HG03354 (cell line): ENCODE measurements at regions not wholly inside any gene's neighbourhood (a gene's known extent, or its start where the extent isn't known, plus 50 kb on each side); places are given as distances from the start of the nearest gene placed in this dataset.
"Not testable (repeated sequence)": the region's sequence is repeated elsewhere in the genome, so short reads cannot be mapped to it uniquely, and the experiment has no call there.

Experiments used
- ATAC-seq: cut with Tn5 transposase; IDR thresholded peaks from one replicate; pipeline ENCODE4 v1.9.1; 2021; ENCODE audit warnings: mild to moderate bottlenecking; ENCODE audit not compliant: unreplicated experiment, poor library complexity, severe bottlenecking

DNA sequence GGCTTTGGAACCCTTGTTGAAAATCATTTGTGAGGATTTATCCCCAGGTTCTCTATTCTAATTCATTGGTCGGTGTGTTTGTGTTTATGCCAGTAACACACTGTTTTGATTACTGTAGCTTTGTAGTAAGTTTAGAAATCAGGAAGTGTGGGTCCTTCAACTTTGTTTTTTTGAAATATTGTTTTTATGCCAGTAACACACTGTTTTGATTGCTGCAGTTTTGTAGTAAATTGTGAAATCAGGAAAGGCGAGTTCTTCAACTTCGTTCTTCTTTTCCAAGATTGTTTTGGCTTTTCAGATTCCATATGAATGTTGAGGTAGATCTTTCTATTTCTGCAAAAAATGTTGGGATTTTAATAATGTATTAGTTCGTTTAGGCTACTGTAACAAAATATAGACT lies 314.6 kb downstream of the RPLP1 start:
- no peak for ATAC-seq

- ATAC-seq, result not testable (repeated sequence)
These were observed 316.7 kb downstream of the RPLP1 start for GRCh38 chr15:69769336-69769735.

- ATAC-seq, result not testable (repeated sequence)
These were observed 321.6 kb downstream of the RPLP1 start for GRCh38 chr15:69774258-69774657.

GRCh38 chr15:69774711-69775110 lies 322.1 kb downstream of the RPLP1 start:
- not testable (repeated sequence) for ATAC-seq

DNA sequence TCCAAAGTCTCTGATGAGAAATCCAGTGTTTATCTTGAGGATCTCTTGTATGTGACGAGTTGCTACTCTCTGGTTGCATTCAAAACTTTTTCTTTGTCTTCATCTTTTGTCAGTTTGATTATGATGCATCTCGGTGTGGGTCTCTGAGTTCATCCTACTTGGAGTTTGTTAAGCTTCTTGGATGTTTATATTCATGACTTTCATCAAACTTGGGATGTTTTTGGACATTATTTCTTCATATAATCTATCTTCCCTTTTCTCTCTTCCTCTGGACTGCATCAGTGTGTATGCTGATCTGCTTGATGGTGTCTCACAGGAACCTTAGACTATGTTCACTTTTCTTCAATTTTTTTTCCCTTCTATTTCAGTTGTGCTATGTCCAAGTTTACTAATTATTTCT lies 320.4 kb downstream of the TLE3 start:
- no peak for ATAC-seq

DNA sequence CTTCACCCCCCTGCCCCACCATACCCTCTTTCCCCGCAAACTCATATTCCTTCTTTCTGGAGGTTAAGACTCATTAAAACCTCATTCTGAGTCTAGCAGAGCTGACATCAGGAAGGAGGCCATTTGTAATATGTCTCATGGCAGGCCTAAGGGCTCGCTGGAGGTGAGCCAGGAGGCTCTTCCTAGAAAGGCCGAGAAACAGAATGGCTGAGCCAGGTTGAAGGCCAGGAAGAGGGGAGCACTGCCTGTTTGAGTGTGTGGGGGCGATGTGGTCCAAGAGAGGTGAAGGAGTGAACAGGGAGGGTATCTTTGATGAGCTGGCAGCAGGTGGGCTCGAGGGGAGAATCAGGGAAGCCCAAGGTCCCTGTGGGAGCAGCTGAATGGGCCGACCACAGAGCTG lies 317.3 kb downstream of the TLE3 start:
- ATAC-seq, result no peak

DNA sequence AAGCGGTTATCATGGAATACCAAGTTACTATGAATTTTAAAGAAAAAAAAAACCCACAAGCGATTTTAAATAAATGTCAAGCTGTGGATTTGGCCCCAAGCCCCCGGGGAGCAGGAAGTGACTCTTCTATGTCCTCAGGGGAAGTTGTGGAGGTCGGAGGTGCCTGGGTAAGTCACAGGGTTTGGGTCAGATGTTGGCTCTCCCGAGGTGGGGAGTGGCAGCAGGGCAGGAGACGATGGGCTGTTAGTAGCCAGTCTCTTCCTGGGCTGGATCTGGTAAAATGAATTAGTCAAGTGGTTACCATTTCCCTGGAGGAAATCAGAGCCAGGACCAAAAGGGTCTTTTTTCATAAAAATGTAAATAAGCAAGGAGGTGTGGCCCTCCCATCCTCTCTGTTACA lies 316.7 kb downstream of the TLE3 start:
- no peak for ATAC-seq

DNA sequence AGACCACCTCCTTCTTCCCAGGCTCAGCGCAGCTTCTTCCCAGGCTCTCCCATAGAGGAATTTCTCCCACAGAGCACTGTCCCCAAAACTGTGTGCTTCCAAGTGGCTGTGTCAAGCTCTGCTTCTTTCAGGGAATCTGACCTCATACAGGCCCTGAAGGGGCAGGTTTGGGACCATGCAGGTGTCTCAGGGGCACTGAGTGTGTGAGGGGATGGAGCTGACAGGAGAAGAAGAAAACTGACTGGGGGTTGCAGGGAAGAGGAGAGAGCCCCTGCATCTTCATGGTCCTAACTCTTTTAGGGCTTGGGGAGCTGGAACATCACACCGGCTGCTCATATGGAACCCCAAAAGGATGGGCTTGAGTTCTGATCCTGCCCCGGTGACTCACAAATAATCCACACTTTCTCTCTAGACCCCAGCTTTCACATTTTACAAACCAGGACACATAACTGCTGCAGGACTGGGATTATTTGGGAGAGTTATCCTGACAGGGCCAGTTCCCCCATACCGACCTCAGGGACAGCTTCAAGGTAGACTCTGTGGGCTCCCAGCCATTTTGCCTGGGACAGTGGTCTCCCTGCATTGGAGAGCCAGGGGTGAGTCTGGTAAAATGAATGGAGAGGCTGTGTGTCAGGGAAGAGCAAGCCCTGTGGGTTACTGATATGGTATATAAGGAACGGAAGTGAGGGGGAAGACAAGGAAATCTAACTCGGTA lies 316.1 kb downstream of the TLE3 start:
- no peak for ATAC-seq

GRCh38 chr15:69782139-69782658 lies 315.5 kb downstream of the TLE3 start:
- ATAC-seq, result no peak

- no peak for ATAC-seq
These were observed 314.9 kb downstream of the TLE3 start for GRCh38 chr15:69782809-69783208.

- no peak for ATAC-seq
These were observed 314.5 kb downstream of the TLE3 start for GRCh38 chr15:69783211-69783610.

DNA sequence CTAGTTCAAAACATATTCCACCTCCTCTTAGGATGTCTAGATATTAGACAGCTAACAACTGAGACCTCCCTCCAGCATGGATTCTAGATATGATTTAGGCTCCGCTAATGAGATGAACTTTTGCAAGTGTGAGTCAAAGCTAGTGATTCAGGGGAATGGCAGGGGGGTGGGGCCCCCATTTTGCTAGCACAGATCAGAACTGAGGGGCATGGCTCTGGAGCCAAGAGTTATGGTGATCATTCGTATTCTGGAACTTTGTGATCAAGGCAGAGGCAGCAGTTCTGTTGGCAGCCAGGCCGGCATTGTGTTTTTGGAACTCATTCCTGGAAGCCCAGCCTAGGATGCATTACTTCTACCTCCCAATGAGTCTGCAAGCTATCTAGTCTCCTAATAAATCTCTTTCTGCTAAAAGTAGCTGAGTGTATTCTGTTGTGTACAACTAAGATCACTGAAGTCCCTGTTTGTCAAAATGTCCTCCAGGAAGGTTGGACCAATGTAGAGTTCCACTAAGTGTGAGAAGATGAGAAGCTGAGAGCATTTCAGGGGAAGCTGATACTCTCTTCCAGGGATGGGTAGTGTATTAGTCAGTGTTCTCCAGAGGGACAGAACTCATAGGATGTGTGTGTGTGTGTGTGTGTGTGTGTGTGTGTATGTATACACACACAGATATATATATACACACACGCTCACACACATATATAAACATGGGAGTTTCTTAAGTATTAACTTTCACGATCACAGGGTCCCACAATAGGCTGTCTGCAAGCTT lies 312.7 kb downstream of the TLE3 start:
- no peak for ATAC-seq

DNA sequence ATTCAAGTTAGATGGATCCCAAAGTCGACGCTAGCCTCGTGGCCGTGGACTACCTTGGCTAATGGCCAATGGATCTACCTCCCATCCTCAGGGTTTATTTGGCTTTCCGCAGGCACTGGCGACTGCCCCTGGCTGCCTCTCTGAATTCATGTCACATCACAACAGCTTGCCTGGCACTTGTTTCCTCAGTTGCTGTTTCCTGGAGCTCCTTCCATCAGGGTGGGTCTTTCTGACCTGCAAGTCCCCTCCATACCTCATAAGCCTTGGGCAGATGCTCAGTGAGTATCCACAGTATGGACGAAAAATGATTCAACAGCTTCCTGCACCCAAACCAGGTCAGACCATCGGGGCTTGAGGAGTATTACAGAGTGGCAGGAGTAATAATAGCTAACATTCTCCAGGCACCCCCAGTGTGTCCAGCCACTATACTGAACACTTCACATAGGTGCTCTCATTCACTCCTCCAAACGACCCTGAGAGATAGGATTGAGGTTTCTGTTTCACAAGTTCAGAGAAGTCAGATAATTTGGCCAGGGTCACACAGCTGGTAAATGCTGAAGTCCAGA lies 311.5 kb downstream of the TLE3 start:
- no peak for ATAC-seq

- no peak for ATAC-seq
These were observed 309.9 kb downstream of the TLE3 start for GRCh38 chr15:69787791-69788190.

DNA sequence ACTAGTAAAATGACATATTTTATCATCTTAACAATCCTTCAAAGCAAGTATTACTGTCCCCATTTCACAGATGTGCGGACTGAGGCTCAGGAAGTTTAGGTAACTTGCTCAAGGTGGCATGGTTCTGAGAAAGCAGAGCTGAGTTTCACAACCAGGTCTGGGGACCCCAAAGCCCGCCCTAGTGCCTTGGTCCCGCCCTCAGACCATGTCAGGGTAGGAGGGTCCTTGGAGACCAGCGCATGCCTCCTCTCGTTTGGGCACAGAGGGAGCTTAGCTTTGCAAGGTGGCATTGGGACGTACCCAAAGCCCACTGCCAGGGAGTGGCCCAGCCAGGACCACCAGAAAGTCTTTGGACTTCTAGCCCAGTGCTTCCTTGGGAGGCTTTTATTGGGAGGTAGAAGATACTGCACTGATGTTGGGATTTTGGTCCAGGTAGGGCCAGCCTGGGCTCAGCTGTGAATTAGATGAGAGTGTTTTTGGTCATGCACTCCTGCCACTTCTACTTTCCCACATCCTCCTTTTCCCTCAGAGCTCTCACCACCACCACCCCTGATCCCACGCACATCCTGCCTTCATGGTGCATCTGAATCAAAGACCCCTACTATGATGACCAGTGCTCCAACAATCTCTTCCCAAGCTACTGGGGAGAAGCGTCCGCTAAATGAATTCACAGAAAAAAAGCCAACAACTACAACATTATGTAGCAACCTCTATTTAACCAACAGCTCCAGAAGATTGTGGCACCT lies 307.9 kb downstream of the TLE3 start:
- no peak for ATAC-seq

DNA sequence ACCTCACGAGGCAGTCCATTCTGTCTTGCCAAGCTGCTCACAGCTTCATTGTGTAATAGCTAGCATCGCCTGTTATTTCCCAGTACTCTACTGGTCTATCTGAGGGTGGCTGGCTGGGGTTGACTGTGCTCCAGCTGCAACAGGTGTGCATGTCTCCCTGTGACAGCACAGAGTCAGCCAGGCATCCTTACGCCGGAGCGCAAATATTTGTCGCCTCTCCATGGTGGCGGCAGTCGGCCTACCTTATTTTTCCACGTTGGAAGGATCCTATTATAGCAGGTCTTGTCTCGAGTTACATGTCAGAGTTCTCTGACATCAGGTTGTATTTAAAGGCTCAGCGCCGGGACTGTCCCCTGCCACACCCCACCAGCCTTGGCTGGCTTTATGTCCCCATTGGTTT lies 307.1 kb downstream of the TLE3 start:
- ATAC-seq, result no peak

GRCh38 chr15:69792823-69793222 lies 304.9 kb downstream of the TLE3 start:
- no peak for ATAC-seq

- no peak for ATAC-seq
These were observed 304.3 kb downstream of the TLE3 start for GRCh38 chr15:69793431-69793780.

- no peak for ATAC-seq
These were observed 303.8 kb downstream of the TLE3 start for GRCh38 chr15:69793781-69794451.
